ENCODE measurements at regions not wholly inside any gene's neighbourhood (a gene's known extent, or its start where the extent isn't known, plus 50 kb on each side); places are given as distances from the start of the nearest gene placed in this dataset.

DNA sequence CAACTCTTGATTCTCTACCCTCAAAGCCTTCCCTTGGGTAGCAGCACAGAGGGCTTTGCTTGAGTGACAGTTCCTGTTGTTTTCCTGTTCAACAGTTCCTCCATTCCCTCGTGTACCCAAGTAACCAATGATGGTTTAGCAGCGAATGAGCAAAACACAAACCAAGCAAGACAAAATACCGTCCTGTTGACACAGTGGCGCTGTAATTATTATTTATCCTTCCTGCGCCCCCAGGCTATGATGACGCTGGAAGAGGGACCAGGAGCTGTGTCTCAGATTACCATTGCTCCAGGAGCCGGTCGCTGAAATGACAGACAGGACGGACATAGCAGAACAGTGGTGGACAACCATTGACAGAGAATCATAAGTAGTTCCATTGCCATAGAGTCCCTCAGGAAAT is 154.8 kb downstream of the GADD45G start:
- no peak overlapping the region for H3K4me3 ChIP-seq (ENCODE audit: low read depth, low read length)
- no peak for TF ChIP-seq CTCF (IDR thresholded peaks at IDR 0.05; ENCODE audit: insufficient read depth, low read depth, low read length, missing control alignments)
- DNase-seq (ENCODE audit: low read depth): no peak

DNA sequence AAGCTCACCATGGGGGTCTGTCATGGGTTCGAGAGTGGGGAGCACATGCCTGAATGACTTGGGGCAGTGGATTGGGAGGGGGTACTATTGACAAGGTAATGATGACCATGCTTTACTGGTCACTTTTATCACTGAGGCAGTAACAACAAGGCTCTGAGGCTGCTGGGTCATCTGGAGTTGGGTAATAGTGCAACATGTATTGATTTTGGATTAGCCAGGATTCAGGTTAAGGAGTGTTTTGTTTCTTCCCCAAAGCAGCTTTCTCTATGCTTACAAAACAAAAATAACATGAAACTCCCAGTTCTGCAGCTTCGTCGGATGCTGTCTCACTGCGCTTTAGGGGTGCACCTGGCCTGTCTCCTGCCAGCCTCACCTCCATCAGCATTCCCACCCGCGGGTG is 155.3 kb downstream of the GADD45G start:
- DNase-seq (ENCODE audit: low read depth): no peak
- no peak for TF ChIP-seq CTCF (IDR thresholded peaks at IDR 0.05; ENCODE audit: insufficient read depth, low read depth, low read length, missing control alignments)
- H3K4me3 ChIP-seq (ENCODE audit: low read depth, low read length): no peak overlapping the region

- no peak for DNase-seq (ENCODE audit: low read depth)
- no peak overlapping the region for H3K4me3 ChIP-seq (ENCODE audit: low read depth, low read length)
- no peak for TF ChIP-seq CTCF (IDR thresholded peaks at IDR 0.05; ENCODE audit: insufficient read depth, low read depth, low read length, missing control alignments)
Observed at GRCh38 chr9:89764217-89764616, 159.4 kb downstream of the GADD45G start.

GRCh38 chr9:89765211-89765946 is 160.6 kb downstream of the GADD45G start:
- no peak for DNase-seq (ENCODE audit: low read depth)
- no peak for TF ChIP-seq CTCF (IDR thresholded peaks at IDR 0.05; ENCODE audit: insufficient read depth, low read depth, low read length, missing control alignments)
- H3K4me3 ChIP-seq (ENCODE audit: low read depth, low read length): no peak overlapping the region

DNA sequence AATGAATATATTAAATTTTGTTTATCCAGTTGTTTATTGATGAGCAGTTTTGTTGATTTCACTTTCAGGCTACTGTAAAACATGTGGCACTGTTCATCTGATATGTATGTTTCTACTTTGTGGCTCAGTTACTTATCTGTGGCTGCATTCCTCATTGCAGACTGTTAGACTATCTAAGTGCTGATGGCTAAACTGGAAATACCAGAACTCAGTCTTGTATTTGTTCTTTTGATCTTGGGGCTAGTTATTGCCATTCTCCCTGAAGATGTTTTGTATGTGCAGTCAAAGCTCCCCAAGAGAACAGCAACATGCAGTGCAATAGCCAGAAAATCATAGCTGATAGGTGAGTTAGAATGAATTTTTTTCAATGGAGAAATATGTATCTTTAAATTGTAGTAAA is 162.2 kb downstream of the GADD45G start:
- no peak for DNase-seq (ENCODE audit: low read depth)
- no peak for TF ChIP-seq CTCF (IDR thresholded peaks at IDR 0.05; ENCODE audit: insufficient read depth, low read depth, low read length, missing control alignments)
- H3K4me3 ChIP-seq (ENCODE audit: low read depth, low read length): no peak overlapping the region

GRCh38 chr9:89768051-89768450 is 163.2 kb downstream of the GADD45G start:
- DNase-seq (ENCODE audit: low read depth): no peak
- no peak overlapping the region for H3K4me3 ChIP-seq (ENCODE audit: low read depth, low read length)
- TF ChIP-seq CTCF (IDR thresholded peaks at IDR 0.05; ENCODE audit: insufficient read depth, low read depth, low read length, missing control alignments): no peak

- H3K4me3 ChIP-seq (ENCODE audit: low read depth, low read length): no peak overlapping the region
- no peak for TF ChIP-seq CTCF (IDR thresholded peaks at IDR 0.05; ENCODE audit: insufficient read depth, low read depth, low read length, missing control alignments)
- peak; percentile 34 for DNase-seq (ENCODE audit: low read depth)
Observed at GRCh38 chr9:89768650-89769071, 163.8 kb downstream of the GADD45G start.

Data from GM12865 (cell line).